Mesothelial cell of epicardium (in vitro differentiated cells): ENCODE measurements at regions not wholly inside any gene's neighbourhood (a gene's known extent, or its start where the extent isn't known, plus 50 kb on each side); places are given as distances from the start of the nearest gene placed in this dataset.
"Not testable (repeated sequence)": the region's sequence is repeated elsewhere in the genome, so short reads cannot be mapped to it uniquely, and the experiment has no call there.

Experiments used
- DNase-seq, 2 experiments: peaks; one replicate each; pipeline ENCODE4 v3.0.0; 2021; ENCODE audit warnings: low spot score in 2 of 2; ENCODE audit not compliant: unreplicated experiment in 2 of 2
- H3K27ac Mint-ChIP-seq: 2 replicates; pipeline ENCODE4 v1.8.0; 2021; ENCODE audit warnings: mixed read lengths
- H3K27me3 Mint-ChIP-seq: 2 replicates; pipeline ENCODE4 v1.8.0; 2021; ENCODE audit warnings: low read depth, mixed read lengths
- H3K36me3 Mint-ChIP-seq: 2 replicates; pipeline ENCODE4 v1.8.0; 2021; ENCODE audit warnings: mixed read lengths
- H3K4me1 Mint-ChIP-seq: 2 replicates; pipeline ENCODE4 v1.8.0; 2021; ENCODE audit warnings: mixed read lengths
- H3K4me3 Mint-ChIP-seq: 2 replicates; pipeline ENCODE4 v1.8.0; 2021; ENCODE audit warnings: mild to moderate bottlenecking, moderate library complexity, mixed read lengths
- H3K9me3 Mint-ChIP-seq: 2 replicates; pipeline ENCODE4 v1.8.0; 2021; ENCODE audit warnings: mixed read lengths
- CTCF ChIP-seq: fragments of 200-600 bp; sonication (generic); IDR thresholded peaks from one replicate; pipeline ENCODE4 v1.5.0; 2021; ENCODE audit warnings: antibody characterized with exemption; ENCODE audit not compliant: unreplicated experiment

DNA sequence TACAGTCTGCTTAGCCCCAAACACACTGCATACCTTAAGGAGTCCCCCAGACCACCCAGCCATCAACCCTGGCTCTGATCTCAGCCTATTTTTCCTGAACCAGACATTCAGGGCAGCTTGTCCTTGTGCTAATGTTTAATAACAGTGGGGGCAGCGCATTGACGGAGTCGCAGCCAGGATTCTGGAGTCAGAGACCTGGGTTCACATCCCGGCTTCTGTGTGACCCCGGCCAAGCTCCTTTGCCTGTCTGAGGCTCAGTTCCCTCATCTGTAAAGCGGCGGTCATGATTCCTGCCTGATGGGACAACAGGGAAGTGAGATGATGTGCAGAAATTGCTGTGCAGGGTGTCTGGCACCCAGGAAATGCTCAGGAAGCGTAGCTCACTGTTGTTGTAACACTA lies 63.1 kb downstream of the MATN1 start:
- Mint-ChIP-seq H3K36me3 (no peaks in the 10 kb centered on the region), H3K4me3 (no peak overlapping the region), H3K27me3 (peaks cover 37% of the 10 kb centered on the region), H3K9me3 (no peaks in the 10 kb centered on the region), H3K27ac (no peak overlapping the region), H3K4me1 (no peaks in the 10 kb centered on the region)
- no peak for DNase-seq
- no peak for TF ChIP-seq CTCF

DNA sequence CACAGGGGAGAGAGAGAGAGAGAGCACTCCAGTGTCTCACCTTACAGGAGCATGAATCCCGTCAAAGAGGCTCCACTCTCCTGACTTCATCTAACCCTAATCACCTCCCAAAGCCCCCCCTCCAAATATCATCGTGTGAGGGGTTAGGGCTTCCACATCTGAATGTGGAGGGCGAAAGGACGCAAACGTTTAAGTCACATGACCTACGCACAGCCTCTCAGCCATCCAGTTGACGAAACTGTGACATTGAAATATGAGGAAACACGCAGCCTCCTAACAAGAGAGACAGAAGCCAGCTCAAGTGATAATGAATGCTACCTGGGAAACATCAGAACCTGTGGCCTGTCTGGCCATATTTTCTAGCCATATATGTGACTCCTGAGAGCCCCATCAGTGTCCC lies 63.7 kb downstream of the MATN1 start:
- Mint-ChIP-seq H3K27ac (no peak overlapping the region), H3K4me3 (no peak overlapping the region), H3K9me3 (no peaks in the 10 kb centered on the region), H3K4me1 (no peaks in the 10 kb centered on the region), H3K27me3 (peaks cover 37% of the 10 kb centered on the region), H3K36me3 (no peaks in the 10 kb centered on the region)
- no peak for TF ChIP-seq CTCF
- no peak for DNase-seq

GRCh38 chr1:30658375-30658774 lies 65.0 kb downstream of the MATN1 start:
- not testable (repeated sequence) for H3K36me3 Mint-ChIP-seq, H3K4me3 Mint-ChIP-seq, H3K9me3 Mint-ChIP-seq, H3K4me1 Mint-ChIP-seq, DNase-seq, H3K27ac Mint-ChIP-seq
- peaks cover 37% of the 10 kb centered on the region for H3K27me3 Mint-ChIP-seq

DNA sequence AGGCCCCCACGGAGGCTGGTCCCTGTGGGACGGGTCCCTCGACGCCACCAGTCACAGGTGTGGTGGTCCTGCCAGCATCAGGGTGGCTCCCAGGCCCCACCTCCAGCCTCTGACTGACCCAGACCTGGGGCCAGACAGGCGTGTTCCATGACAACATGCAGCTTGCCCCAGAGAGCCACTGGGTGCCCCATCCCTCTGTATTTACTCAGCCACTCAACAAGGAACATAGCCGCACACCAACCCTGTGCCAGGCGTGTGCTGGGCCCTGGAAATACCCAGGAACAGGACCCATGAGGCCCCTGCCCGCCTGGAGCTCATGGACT lies 65.4 kb downstream of the MATN1 start:
- DNase-seq, result no peak
- no peak for TF ChIP-seq CTCF
- no peak overlapping the region for H3K4me3 Mint-ChIP-seq
- H3K36me3 Mint-ChIP-seq, result no peaks in the 10 kb centered on the region
- no peaks in the 10 kb centered on the region for H3K9me3 Mint-ChIP-seq
- H3K27me3 Mint-ChIP-seq, result peaks cover 37% of the 10 kb centered on the region
- H3K4me1 Mint-ChIP-seq, result no peaks in the 10 kb centered on the region
- no peak overlapping the region for H3K27ac Mint-ChIP-seq

DNA sequence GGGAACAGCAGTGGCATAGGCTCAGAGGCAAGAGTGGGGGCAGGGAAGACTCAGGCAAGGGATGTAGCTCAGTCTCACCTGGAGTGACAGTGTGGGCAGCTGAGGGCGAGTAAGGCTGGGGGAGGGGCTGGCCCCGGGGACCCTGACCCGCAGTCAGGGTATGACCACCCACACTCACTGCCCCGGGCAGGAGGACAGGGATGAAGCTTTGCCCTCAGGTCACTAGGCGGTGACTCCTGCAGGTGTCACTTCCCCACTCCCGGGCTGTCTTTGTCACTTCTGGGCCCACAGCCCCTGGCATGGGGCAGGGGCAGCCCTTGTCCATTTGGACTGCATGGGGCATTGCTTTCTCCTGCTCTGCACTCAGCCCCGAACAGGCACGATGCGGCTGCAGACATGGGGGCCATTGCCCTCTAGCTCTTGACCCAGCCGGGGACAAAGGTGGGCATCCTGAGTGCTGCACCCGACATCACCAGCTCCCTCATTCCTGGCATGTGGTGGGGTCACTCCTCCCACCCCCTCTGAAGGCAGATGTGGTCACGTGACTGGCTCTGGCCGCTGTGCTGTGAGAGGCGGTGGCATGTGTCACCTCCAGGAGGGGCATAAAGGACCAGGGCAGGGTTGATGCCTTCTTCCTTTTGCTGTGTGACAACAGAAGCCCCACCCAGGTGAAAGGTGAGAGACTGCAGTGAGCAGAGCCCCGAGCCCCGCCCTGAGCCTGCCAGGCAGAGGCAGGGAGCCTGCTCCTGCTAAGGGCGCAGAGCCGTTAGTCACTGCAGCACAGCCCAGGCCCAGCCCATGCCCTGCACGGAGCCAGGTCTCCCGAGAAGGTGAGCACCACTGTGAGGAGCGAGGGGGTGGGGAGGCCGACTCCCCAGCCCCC lies 66.0 kb downstream of the MATN1 start:
- no peaks in the 10 kb centered on the region for H3K9me3 Mint-ChIP-seq
- no peaks in the 10 kb centered on the region for H3K36me3 Mint-ChIP-seq

More for the DNA sequence above, 66.0 kb downstream of the MATN1 start:
- Mint-ChIP-seq H3K27me3 (peaks cover 35% of the 10 kb centered on the region), H3K4me1 (peaks cover 1% of the 10 kb centered on the region), H3K4me3 (no peak overlapping the region), H3K27ac (no peak overlapping the region)
- no peak for DNase-seq
- no peak for TF ChIP-seq CTCF
